SH-SY5Y (cell line): ENCODE measurements at regions not wholly inside any gene's neighbourhood (a gene's known extent, or its start where the extent isn't known, plus 50 kb on each side); places are given as distances from the start of the nearest gene placed in this dataset.

Experiments used
- GATA2 ChIP-seq: IDR thresholded peaks from 2 replicates; pipeline ENCODE4 v1.6.1; 2011; ENCODE audit warnings: mild to moderate bottlenecking, low read depth, low read length
- GATA3 ChIP-seq: IDR thresholded peaks from 2 replicates; pipeline ENCODE4 v1.6.1; 2011; ENCODE audit warnings: low read depth, mild to moderate bottlenecking, low read length, moderate library complexity

DNA sequence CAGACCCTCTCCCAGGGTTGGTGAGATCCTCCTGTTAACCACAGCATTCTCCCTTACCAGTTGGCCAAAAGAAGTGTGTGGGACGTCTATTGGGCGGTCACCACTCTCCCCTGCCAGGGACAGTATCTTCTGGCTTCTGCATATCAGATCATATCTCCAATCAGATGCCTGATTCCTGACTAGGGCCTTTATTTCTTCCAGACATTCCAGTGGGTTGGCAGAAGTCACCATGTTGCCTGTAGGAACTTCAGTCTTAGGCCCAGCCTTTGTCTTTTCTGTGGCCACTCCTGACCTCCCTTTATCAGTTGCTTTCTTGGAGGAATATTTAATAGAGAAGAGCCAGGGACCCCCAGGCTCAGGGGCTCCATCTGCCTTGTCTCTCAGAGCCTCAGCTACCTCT, 130.4 kb upstream of the F3 start:
- TF ChIP-seq GATA3 (no peak), GATA2 (no peak)
